HG03045 (cell line): ENCODE measurements at regions not wholly inside any gene's neighbourhood (a gene's known extent, or its start where the extent isn't known, plus 50 kb on each side); places are given as distances from the start of the nearest gene placed in this dataset.

Source experiments
- ATAC-seq: cut with Tn5 transposase; IDR thresholded peaks from one replicate; pipeline ENCODE4 v1.9.1; 2021; ENCODE audit warnings: mild to moderate bottlenecking, moderate library complexity; ENCODE audit not compliant: unreplicated experiment

DNA sequence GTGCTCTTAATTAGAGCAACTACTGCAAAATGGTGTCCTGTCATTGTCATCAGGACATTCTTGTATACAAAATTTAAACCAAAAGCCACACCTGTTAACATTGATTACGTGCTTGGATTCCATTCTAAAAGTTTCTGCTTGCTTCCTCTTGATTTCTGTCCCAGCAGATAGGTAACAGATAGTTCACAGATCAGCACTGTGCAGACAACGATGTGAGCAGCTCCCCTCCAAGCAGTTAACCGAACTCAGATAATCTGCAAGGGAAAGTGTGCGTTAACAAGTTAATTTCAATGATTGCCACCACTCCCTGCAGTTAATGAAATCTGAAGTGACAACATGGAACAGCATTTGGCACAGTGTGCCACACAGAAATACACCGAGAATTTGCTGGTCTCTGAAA lies 54.4 kb upstream of the RELL1 start:
- no peak for ATAC-seq

DNA sequence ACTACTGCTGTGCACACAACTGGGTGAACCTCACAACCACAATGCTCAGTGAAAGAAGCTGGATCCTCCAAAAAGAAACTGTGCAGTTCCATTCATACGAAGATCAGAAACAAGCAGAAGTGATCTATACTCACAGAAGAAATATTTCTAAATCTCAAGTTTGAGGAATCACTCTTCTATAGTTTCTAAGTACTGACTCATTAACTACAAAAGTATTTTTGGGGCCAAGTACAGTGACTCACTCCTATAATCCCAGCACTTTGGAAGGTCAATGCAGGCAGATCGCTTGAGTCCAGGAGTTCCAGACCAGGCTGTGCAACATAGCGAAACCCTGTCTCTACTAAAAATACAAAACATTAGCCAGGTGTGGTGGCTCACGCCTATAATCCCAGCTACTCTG lies 51.3 kb upstream of the RELL1 start:
- no peak for ATAC-seq
